HepG2 (cell line): ENCODE measurements at regions not wholly inside any gene's neighbourhood (a gene's known extent, or its start where the extent isn't known, plus 50 kb on each side); places are given as distances from the start of the nearest gene placed in this dataset.

Experiments used
- ATAC-seq: fragments of 200-7000 bp; cut with Tn5 transposase; 3 replicates; pipeline ENCODE4 v1.9.1; 2020; ENCODE audit warnings: mild to moderate bottlenecking, moderate library complexity
- BruUV-seq: library from RNA; stranded (reverse); fragments of 400-500 nt; replicated peaks from 2 replicates; lab custom pipeline; 2021; lab: Mats Ljungman, UMichigan
- CTCF ChIA-PET: fragments of 300-600 bp; formaldehyde crosslinking; extraction: SDS; loops from one replicate; lab custom pipeline; 2021; ENCODE audit warnings: low total read pairs, inconsistent platforms, low intra/inter-chr PET ratio; lab: Yijun Ruan, JAX
- POLR2A ChIA-PET: fragments of 350-600 bp; sonication (Branson Sonifier 250); formaldehyde crosslinking; loops from one replicate; lab custom pipeline; 2020; ENCODE audit warnings: antibody characterized with exemption, inconsistent platforms; lab: Yijun Ruan, JAX
- DNase-seq: peaks from one replicate; pipeline ENCODE4 v3.0.0-alpha.2; 2015; ENCODE audit warnings: low spot score
- FAIRE-seq: peaks from 3 replicates; lab custom pipeline; 2011; peaks lifted over from hg19 to GRCh38; lab: Jason Lieb, UNC
- H2AFZ ChIP-seq: one replicate; pipeline ENCODE4 v1.6.1; 2011; ENCODE audit warnings: low read length, inconsistent platforms
- H3K27ac ChIP-seq: fragments of 300-600 bp; 3 replicates; pipeline ENCODE4 v1.8.0; 2011; ENCODE audit warnings: mixed run types, mild to moderate bottlenecking, mixed read lengths, low read length, inconsistent platforms; ENCODE audit not compliant: insufficient read depth; ENCODE audit errors: extremely low read length
- H3K27me3 ChIP-seq, 2 experiments: fragments of 200-600 bp in 1 of 2; 2 replicates in 1 of 2; 3 replicates in 1 of 2; pipeline versions ENCODE4 v1.6.0 to v1.8.0; 2011; ENCODE audit warnings: low read length in 2 of 2, mild to moderate bottlenecking in 2 of 2, moderate library complexity in 2 of 2, inconsistent platforms in 1 of 2; ENCODE audit not compliant: insufficient read depth in 2 of 2, control insufficient read depth in 1 of 2
- H3K36me3 ChIP-seq, 2 experiments: fragments of 200-600 bp in 1 of 2; replicated peaks in 1 of 2; 2 replicates in 1 of 2; 3 replicates in 1 of 2; pipeline versions ENCODE4 v1.5.1 to v1.8.0; 2011; ENCODE audit warnings: low read length in 2 of 2, inconsistent platforms in 1 of 2; ENCODE audit not compliant: insufficient read depth in 2 of 2, control insufficient read depth in 1 of 2
- H3K4me1 ChIP-seq: 2 replicates; pipeline ENCODE4 v1.5.1; 2012; ENCODE audit warnings: low read length, inconsistent platforms; ENCODE audit not compliant: insufficient read depth
- H3K4me2 ChIP-seq: 2 replicates; pipeline ENCODE4 v1.6.0; 2011; ENCODE audit warnings: low read depth, low read length, inconsistent platforms
- H3K4me3 ChIP-seq, 3 experiments: fragments of 200-600 bp in 1 of 3; sonication (generic), shearing (Covaris generic) in 1 of 3; replicated peaks in 1 of 3; 2 replicates each; pipeline ENCODE4 v1.5.1; 2011 to 2016; ENCODE audit warnings: low read length in 3 of 3, inconsistent platforms in 2 of 3, low read depth in 2 of 3, mild to moderate bottlenecking in 2 of 3, control low read depth in 1 of 3, mixed read lengths in 1 of 3; ENCODE audit not compliant: insufficient read depth in 1 of 3
- H3K79me2 ChIP-seq: one replicate; pipeline ENCODE4 v1.6.1; 2011; ENCODE audit warnings: low read length, inconsistent platforms; ENCODE audit not compliant: insufficient read depth
- H3K9ac ChIP-seq: 2 replicates; pipeline ENCODE4 v1.6.0; 2011; ENCODE audit warnings: mild to moderate bottlenecking, low read depth, low read length, inconsistent platforms; ENCODE audit not compliant: insufficient read depth
- H3K9me3 ChIP-seq: 2 replicates; pipeline ENCODE4 v1.5.1; 2012; ENCODE audit warnings: mild to moderate bottlenecking, low read length
- H4K20me1 ChIP-seq: 2 replicates; pipeline ENCODE4 v1.6.0; 2011; ENCODE audit warnings: inconsistent platforms, mild to moderate bottlenecking, low read length, moderate library complexity; ENCODE audit not compliant: insufficient read depth
- DMAP1 ChIP-seq: IDR thresholded peaks from 2 replicates; pipeline ENCODE4 v1.6.1; 2016
- HNRNPLL ChIP-seq: fragments of 200-400 bp; formaldehyde crosslinking; IDR thresholded peaks from 2 replicates; pipeline ENCODE4 v1.6.1; 2017; ENCODE audit warnings: mild to moderate bottlenecking, low read depth, low read length; ENCODE audit not compliant: poor library complexity, severe bottlenecking
- NRL ChIP-seq: sonication (generic); formaldehyde crosslinking; IDR thresholded peaks from 2 replicates; pipeline ENCODE4 v1.5.0; 2020; ENCODE audit warnings: missing genetic modification reagents, mild to moderate bottlenecking, moderate library complexity, borderline replicate concordance
- PHF20 ChIP-seq: sonication (generic); formaldehyde crosslinking; IDR thresholded peaks from 2 replicates; pipeline ENCODE4 v1.5.0; 2020; ENCODE audit warnings: mild to moderate bottlenecking, missing genetic modification reagents
- PHF21A ChIP-seq: sonication (generic); formaldehyde crosslinking; IDR thresholded peaks from 2 replicates; pipeline ENCODE4 v1.5.0; 2020; ENCODE audit warnings: mild to moderate bottlenecking, missing genetic modification reagents
- SNAPC2 ChIP-seq: sonication (generic); formaldehyde crosslinking; IDR thresholded peaks from 2 replicates; pipeline ENCODE4 v1.8.1; 2022; ENCODE audit warnings: mild to moderate bottlenecking, missing genetic modification reagents
- TAF1 ChIP-seq: sonication (generic); formaldehyde crosslinking; IDR thresholded peaks from 2 replicates; pipeline ENCODE4 v1.4.0; 2020; ENCODE audit warnings: missing genetic modification reagents
- ZNF318 ChIP-seq: sonication (generic); formaldehyde crosslinking; IDR thresholded peaks from 2 replicates; pipeline ENCODE4 v1.4.0; 2020; ENCODE audit warnings: mild to moderate bottlenecking, missing genetic modification reagents
- WGBS: methylation state at CpG from one replicate; pipeline ENCODE4 v1.1.6; 2017; ENCODE audit warnings: low lambda C conversion rate; 5-methylcytosine and 5-hydroxymethylcytosine counted together
- in situ Hi-C: cut with HindIII; loops from 2 replicates; pipeline ENCODE4 v1.10.0; 2017; ENCODE audit warnings: low pct_unique_long_range_greater_than_20kb; ENCODE audit not compliant: extremely low pct_ligation_motif_present
- intact Hi-C: fragments of 100-400 bp; cut with micrococcal nuclease; formaldehyde crosslinking; loops from one replicate; pipeline ENCODE4 v1.10.0; 2022; ENCODE audit not compliant: unreplicated experiment
- TF ChIP-seq, protein P1 (sequence below): sonication (generic); formaldehyde crosslinking; IDR thresholded peaks from 2 replicates; pipeline ENCODE4 v1.4.0; 2020; ENCODE audit warnings: mild to moderate bottlenecking, missing genetic modification reagents, borderline replicate concordance

DNA sequence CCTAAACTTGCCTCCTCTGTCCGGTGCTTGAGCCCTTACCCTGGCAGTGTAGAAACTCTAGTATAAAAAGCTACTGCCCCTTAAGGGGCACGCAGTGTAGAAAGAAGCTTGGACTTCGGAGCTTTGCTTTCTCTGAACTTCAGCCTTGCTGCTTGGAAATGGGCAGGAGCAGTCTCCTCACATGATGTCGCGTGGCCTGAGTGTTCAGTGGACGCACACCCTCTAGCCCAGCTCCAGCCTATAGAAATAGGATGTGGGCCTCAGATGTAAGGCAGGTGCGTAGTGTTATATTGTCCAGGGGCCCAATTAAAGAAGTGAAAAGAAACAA lies 98.2 kb upstream of the PCBD1 start (continued):
- TF ChIP-seq SNAPC2 (CRISPR knock-in tag): no peak
- TF ChIP-seq, all 625 proteins: peak for 0

DNA sequence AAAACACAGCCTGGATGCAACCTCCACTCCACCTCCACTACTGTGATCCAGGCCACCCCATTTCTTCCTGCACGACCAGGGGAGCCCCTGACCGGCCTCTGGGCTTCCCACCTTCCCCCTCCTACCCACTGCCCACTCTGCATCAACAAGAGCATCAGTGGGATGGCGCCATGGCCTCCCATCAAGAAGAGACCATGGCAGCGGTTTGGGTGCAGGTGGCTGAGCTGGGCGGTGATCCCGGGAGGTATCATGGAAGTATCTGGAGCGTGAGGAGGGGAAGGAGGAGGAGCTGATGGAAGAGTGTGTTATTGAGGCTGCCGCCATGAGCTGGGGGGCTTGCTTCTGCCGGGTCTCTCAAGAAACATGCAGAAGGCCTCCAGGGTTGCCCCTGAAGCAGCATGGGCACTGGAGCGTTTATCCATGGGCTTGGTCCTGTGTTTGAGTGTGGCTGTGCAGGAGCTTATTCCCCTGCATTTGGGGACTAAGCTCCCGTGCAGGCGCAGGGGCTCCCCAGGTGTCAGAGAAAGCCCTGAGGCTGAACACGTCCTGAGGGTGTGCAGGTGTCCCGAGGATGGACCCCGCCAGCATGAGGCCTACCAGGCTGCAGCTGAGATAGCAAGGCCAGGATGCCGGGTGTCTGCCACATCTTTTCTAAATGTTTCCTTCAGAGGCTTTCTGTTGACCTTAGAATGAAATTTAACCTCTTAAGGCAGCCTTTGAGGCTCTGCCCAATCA lies 99.2 kb upstream of the PCBD1 start:
- intact Hi-C loops: no loop called here
- TF ChIP-seq PHF20 (no peak), DMAP1 (CRISPR knock-in tag) (no peak), HNRNPLL (no peak), TAF1 (CRISPR knock-in tag) (no peak), PHF21A (CRISPR knock-in tag) (no peak), ZNF318 (CRISPR knock-in tag) (no peak), NRL (no peak)
- TF ChIP-seq, protein P1, sequence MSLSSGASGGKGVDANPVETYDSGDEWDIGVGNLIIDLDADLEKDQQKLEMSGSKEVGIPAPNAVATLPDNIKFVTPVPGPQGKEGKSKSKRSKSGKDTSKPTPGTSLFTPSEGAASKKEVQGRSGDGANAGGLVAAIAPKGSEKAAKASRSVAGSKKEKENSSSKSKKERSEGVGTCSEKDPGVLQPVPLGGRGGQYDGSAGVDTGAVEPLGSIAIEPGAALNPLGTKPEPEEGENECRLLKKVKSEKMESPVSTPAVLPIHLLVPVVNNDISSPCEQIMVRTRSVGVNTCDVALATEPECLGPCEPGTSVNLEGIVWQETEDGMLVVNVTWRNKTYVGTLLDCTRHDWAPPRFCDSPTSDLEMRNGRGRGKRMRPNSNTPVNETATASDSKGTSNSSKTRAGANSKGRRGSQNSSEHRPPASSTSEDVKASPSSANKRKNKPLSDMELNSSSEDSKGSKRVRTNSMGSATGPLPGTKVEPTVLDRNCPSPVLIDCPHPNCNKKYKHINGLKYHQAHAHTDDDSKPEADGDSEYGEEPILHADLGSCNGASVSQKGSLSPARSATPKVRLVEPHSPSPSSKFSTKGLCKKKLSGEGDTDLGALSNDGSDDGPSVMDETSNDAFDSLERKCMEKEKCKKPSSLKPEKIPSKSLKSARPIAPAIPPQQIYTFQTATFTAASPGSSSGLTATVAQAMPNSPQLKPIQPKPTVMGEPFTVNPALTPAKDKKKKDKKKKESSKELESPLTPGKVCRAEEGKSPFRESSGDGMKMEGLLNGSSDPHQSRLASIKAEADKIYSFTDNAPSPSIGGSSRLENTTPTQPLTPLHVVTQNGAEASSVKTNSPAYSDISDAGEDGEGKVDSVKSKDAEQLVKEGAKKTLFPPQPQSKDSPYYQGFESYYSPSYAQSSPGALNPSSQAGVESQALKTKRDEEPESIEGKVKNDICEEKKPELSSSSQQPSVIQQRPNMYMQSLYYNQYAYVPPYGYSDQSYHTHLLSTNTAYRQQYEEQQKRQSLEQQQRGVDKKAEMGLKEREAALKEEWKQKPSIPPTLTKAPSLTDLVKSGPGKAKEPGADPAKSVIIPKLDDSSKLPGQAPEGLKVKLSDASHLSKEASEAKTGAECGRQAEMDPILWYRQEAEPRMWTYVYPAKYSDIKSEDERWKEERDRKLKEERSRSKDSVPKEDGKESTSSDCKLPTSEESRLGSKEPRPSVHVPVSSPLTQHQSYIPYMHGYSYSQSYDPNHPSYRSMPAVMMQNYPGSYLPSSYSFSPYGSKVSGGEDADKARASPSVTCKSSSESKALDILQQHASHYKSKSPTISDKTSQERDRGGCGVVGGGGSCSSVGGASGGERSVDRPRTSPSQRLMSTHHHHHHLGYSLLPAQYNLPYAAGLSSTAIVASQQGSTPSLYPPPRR (CRISPR knock-in tag): no peak

More for the DNA sequence above, 99.2 kb upstream of the PCBD1 start:
- Histone ChIP-seq H3K4me2 (no peak overlapping the region), H3K9ac (no peak overlapping the region), H3K79me2 (no peaks in the 10 kb centered on the region), H2AFZ (no peak overlapping the region), H3K27ac (no peak overlapping the region), H3K4me3 (no peak overlapping the region), H3K4me1 (peaks cover 25% of the 10 kb centered on the region), H3K9me3 (no peaks in the 10 kb centered on the region), H3K36me3 (no peaks in the 10 kb centered on the region), H4K20me1 (no peaks in the 10 kb centered on the region), H3K27me3 (peaks cover 0 to 10% of the 10 kb centered on the region in 2 experiments; a peak in 2 of 5 replicates)
- 41% methylated on average over 8 of the region's 16 CpGs for WGBS
- POLR2A ChIA-PET: no interaction called here
- CTCF ChIA-PET: no interaction called here
- ATAC-seq: no peak
- FAIRE-seq: no peak
- no TSS peak for BruUV-seq
- in situ Hi-C loops: no loop called here
- no peak for DNase-seq
